ENCODE measurements at regions not wholly inside any gene's neighbourhood (a gene's known extent, or its start where the extent isn't known, plus 50 kb on each side); places are given as distances from the start of the nearest gene placed in this dataset.

GRCh38 chr2:497770-498492 lies 179.3 kb downstream of the TMEM18 start:
- no peak overlapping the region for H3K4me3 ChIP-seq (replicated peaks; ENCODE audit: low read depth, low read length)
- DNase-seq (ENCODE audit: low read depth): no peak
- no peak for TF ChIP-seq CTCF (IDR thresholded peaks at IDR 0.05; ENCODE audit: low read length, missing control alignments)

- no peak for DNase-seq (ENCODE audit: low read depth)
- no peak for TF ChIP-seq CTCF (IDR thresholded peaks at IDR 0.05; ENCODE audit: low read length, missing control alignments)
- no peak overlapping the region for H3K4me3 ChIP-seq (replicated peaks; ENCODE audit: low read depth, low read length)
Observed at GRCh38 chr2:496729-497128, 180.5 kb downstream of the TMEM18 start.

- no peak overlapping the region for H3K4me3 ChIP-seq (replicated peaks; ENCODE audit: low read depth, low read length)
- TF ChIP-seq CTCF (IDR thresholded peaks at IDR 0.05; ENCODE audit: low read length, missing control alignments): no peak
- no peak for DNase-seq (ENCODE audit: low read depth)
Observed at GRCh38 chr2:495745-496275, 181.4 kb downstream of the TMEM18 start.

GRCh38 chr2:494853-495252 lies 182.4 kb downstream of the TMEM18 start:
- no peak overlapping the region for H3K4me3 ChIP-seq (replicated peaks; ENCODE audit: low read depth, low read length)
- no peak for DNase-seq (ENCODE audit: low read depth)
- TF ChIP-seq CTCF (IDR thresholded peaks at IDR 0.05; ENCODE audit: low read length, missing control alignments): no peak

GRCh38 chr2:493228-493627 lies 184.0 kb downstream of the TMEM18 start:
- DNase-seq (ENCODE audit: low read depth): no peak
- no peak overlapping the region for H3K4me3 ChIP-seq (replicated peaks; ENCODE audit: low read depth, low read length)
- no peak for TF ChIP-seq CTCF (IDR thresholded peaks at IDR 0.05; ENCODE audit: low read length, missing control alignments)

GRCh38 chr2:492178-492577 lies 185.0 kb downstream of the TMEM18 start:
- TF ChIP-seq CTCF (IDR thresholded peaks at IDR 0.05; ENCODE audit: low read length, missing control alignments): no peak
- no peak for DNase-seq (ENCODE audit: low read depth)
- H3K4me3 ChIP-seq (replicated peaks; ENCODE audit: low read depth, low read length): no peak overlapping the region

GRCh38 chr2:489838-490237 lies 187.4 kb downstream of the TMEM18 start:
- no peak for TF ChIP-seq CTCF (IDR thresholded peaks at IDR 0.05; ENCODE audit: low read length, missing control alignments)
- no peak overlapping the region for H3K4me3 ChIP-seq (replicated peaks; ENCODE audit: low read depth, low read length)
- no peak for DNase-seq (ENCODE audit: low read depth)

Measured in fibroblast of pulmonary artery (primary cell).